GM06990 (cell line): ENCODE measurements at regions not wholly inside any gene's neighbourhood (a gene's known extent, or its start where the extent isn't known, plus 50 kb on each side); places are given as distances from the start of the nearest gene placed in this dataset.

Source experiments
- DNase-seq: peaks from one replicate; pipeline ENCODE4 v3.0.0-alpha.2; 2011; ENCODE audit not compliant: insufficient read length; ENCODE audit errors: extremely low read depth
- H3K27me3 ChIP-seq: replicated peaks from 2 replicates; pipeline ENCODE4 v1.6.0; 2011; ENCODE audit warnings: low read length; ENCODE audit not compliant: control insufficient read depth, insufficient read depth
- H3K36me3 ChIP-seq: 2 replicates; pipeline ENCODE4 v1.5.1; 2011; ENCODE audit warnings: low read length; ENCODE audit not compliant: control insufficient read depth, insufficient read depth
- H3K4me3 ChIP-seq: replicated peaks from 2 replicates; pipeline ENCODE4 v1.5.1; 2011; ENCODE audit warnings: low read depth, mild to moderate bottlenecking, control low read depth, low read length
- TF ChIP-seq, protein P1 (sequence below): IDR thresholded peaks from 2 replicates; pipeline ENCODE4 v1.5.1; 2011; ENCODE audit warnings: low read length, control low read depth, mild to moderate bottlenecking, inconsistent platforms; ENCODE audit not compliant: insufficient read depth, poor library complexity, severe bottlenecking

DNA sequence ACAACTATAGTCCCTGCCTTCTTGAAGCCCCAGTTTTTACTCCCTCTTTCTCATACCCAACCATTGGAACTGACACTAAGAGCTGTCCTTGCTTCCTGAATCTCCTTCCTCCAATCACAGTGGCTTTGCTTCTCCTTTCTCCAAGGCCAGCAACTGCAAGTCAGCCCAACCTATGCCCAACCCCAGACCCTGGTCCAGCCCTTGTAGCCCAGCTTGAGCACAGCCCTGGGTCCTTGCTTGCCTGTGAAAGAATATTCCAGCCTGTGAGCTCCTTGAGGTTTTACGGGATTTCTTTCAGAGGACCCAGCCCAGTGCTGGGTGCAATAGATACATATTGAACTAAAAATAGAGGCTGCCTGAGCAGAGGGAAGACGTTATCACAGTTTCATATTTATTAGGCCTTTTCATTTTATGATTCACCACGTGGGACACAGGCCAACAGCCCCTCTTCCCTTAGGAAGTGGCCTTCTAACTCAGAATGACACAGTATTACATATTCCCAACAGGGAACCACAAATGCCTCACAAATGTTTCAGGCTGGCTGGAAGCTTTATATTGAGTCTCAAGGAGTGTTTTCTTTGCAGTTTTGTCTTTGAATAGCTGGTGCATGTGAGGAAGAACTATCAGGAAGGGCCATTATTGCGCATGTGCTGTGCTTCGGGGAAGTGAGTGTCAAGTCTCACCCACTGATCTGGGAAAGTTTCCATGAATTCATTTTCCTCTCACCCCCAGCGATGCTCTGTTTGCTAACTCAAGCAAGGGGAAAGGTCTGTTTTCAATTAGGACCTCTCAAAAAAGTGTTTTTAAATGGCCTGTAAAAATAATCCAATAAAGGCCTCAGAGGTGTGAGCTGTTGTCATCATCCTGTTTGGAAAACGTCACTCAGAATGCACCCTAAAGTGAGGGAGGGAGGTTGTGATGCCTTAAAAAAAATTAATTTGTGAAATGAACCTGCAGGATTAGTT is 92.3 kb upstream of the NFIA start:
- no peak for DNase-seq
- TF ChIP-seq, protein P1, sequence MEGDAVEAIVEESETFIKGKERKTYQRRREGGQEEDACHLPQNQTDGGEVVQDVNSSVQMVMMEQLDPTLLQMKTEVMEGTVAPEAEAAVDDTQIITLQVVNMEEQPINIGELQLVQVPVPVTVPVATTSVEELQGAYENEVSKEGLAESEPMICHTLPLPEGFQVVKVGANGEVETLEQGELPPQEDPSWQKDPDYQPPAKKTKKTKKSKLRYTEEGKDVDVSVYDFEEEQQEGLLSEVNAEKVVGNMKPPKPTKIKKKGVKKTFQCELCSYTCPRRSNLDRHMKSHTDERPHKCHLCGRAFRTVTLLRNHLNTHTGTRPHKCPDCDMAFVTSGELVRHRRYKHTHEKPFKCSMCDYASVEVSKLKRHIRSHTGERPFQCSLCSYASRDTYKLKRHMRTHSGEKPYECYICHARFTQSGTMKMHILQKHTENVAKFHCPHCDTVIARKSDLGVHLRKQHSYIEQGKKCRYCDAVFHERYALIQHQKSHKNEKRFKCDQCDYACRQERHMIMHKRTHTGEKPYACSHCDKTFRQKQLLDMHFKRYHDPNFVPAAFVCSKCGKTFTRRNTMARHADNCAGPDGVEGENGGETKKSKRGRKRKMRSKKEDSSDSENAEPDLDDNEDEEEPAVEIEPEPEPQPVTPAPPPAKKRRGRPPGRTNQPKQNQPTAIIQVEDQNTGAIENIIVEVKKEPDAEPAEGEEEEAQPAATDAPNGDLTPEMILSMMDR, result no peak
- Histone ChIP-seq H3K4me3 (no peak overlapping the region), H3K36me3 (no peaks in the 10 kb centered on the region), H3K27me3 (no peaks in the 10 kb centered on the region)

- TF ChIP-seq, protein P1, result no peak
- no peak for DNase-seq
- Histone ChIP-seq H3K27me3 (no peaks in the 10 kb centered on the region), H3K4me3 (no peak overlapping the region), H3K36me3 (no peaks in the 10 kb centered on the region)
These were observed 93.5 kb upstream of the NFIA start for GRCh38 chr1:60988891-60989290.

DNA sequence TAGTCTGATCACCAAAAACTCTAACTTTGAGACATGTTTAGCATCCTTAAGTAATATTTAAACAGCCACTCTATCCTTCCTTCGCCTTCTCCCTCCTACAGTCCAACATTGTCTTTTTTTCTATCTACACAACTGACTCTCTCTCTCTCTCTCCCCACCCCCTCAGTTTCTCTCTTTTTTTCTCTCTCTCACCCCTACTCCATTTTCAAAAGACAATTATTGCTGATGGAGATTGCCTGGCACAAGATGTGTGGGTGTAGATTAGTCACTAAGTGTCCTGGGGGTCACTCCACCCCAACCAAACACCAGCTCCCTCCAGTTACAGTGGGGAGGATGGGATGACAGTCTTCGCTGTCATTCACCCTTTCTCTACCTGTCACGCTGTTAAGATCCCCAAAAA is 94.5 kb upstream of the NFIA start:
- Histone ChIP-seq H3K36me3 (no peaks in the 10 kb centered on the region), H3K4me3 (no peak overlapping the region), H3K27me3 (no peaks in the 10 kb centered on the region)
- no peak for DNase-seq
- TF ChIP-seq, protein P1, result no peak

DNA sequence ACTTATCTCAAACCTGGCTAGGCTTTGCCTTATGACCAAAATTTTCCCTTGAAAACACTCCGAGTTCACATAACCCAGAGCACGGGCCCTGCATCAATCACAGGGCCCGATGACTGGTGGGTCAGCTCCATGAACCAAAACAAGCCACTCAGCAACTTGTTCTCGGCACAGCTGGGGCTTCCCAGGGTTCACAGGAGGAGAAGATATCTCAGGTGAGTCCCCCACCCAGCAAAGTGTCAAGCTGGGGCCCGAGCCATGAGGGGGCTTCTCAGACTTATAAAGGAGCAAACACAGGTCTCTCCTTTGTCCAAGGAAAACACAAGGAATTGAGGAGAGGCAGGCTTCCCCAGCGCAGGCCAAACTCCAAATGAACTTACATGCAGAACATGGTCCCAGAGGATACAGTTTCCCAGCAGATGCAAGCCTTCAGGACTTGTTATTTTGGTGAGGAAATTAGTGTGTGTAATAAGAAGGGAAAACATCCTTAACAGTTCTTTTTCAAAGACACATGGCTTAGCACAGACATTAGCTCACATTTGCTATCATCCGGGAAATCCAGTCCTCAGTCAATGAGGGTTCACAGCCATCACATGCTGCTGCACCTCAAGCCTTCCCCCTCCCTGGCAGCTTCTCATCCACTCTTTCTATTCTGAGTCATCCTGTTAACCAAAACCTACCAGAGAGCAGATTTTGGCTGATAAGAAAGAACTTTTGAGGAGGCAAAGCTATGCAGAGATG is 98.1 kb upstream of the NFIA start:
- DNase-seq, result no peak
- H3K27me3 ChIP-seq, result no peaks in the 10 kb centered on the region
- H3K4me3 ChIP-seq, result no peak overlapping the region
- no peaks in the 10 kb centered on the region for H3K36me3 ChIP-seq
- TF ChIP-seq, protein P1, result no peak

- no peak overlapping the region for H3K4me3 ChIP-seq
- H3K27me3 ChIP-seq, result no peaks in the 10 kb centered on the region
- DNase-seq, result no peak
- TF ChIP-seq, protein P1, result no peak
- no peaks in the 10 kb centered on the region for H3K36me3 ChIP-seq
These were observed 98.7 kb upstream of the NFIA start for GRCh38 chr1:60983701-60984061.
